Esophagus squamous epithelium (tissue), 4 donors: ENCODE measurements at regions not wholly inside any gene's neighbourhood (a gene's known extent, or its start where the extent isn't known, plus 50 kb on each side); places are given as distances from the start of the nearest gene placed in this dataset.

Source experiments
- CTCF ChIP-seq, 6 experiments: fragments of 450-650 bp in 4 of 6; fragments of 200-600 bp in 2 of 6; sonication (generic) in 2 of 6; IDR thresholded peaks; one replicate each; pipeline ENCODE4 v1.5.1; 2016 to 2019; ENCODE audit warnings: antibody characterized with exemption in 6 of 6, mild to moderate bottlenecking in 4 of 6, moderate library complexity in 4 of 6
- POLR2A ChIP-seq, 4 donors: fragments of 450-650 bp; IDR thresholded peaks; one replicate each; pipeline ENCODE4 v1.6.1; 2017; ENCODE audit warnings: antibody characterized with exemption in 4 of 4, mild to moderate bottlenecking in 4 of 4, moderate library complexity in 3 of 4

DNA sequence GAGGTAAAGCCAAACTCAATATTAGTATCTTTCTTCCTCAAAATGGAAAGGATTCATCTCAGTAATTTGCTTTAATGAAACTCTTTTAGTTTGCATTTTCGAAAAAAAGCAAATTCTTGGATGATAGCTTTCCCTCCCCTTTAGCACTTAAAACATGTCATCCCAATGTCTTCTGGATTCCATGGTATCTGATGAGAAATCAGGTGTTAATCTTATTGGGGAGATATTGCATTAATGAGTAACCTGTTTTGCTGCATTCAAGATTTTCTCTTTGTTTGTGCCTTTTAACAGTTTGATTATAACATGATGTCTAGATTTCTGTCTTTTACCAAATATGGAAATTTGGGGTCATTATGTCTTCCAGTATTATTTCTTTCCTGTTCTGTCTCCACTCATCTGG lies 405.1 kb upstream of the FOXG1 start:
- TF ChIP-seq POLR2A (IDR thresholded peaks at IDR 0.05) (no peak), CTCF (IDR thresholded peaks at IDR 0.05) (no peak)
